GM12892 (cell line): ENCODE measurements at regions not wholly inside any gene's neighbourhood (a gene's known extent, or its start where the extent isn't known, plus 50 kb on each side); places are given as distances from the start of the nearest gene placed in this dataset.
"Not testable (repeated sequence)": the region's sequence is repeated elsewhere in the genome, so short reads cannot be mapped to it uniquely, and the experiment has no call there.

Experiments used
- DNase-seq: peaks from one replicate; pipeline ENCODE4 v3.0.0; 2011; ENCODE audit not compliant: insufficient read length
- FAIRE-seq: peaks from 2 replicates; lab custom pipeline; 2011; peaks lifted over from hg19 to GRCh38; lab: Jason Lieb, UNC
- POLR2A ChIP-seq: IDR thresholded peaks from 2 replicates; pipeline ENCODE4 v1.6.1; 2011; ENCODE audit warnings: low read depth, low read length, control low read depth
- POLR2AphosphoS5 ChIP-seq: IDR thresholded peaks from 2 replicates; pipeline ENCODE4 v1.6.1; 2011; ENCODE audit warnings: low read depth, low read length, control low read depth
- TAF1 ChIP-seq: IDR thresholded peaks from 2 replicates; pipeline ENCODE4 v1.6.1; 2011; ENCODE audit warnings: low read depth, mild to moderate bottlenecking, control low read depth, low read length, borderline replicate concordance

DNA sequence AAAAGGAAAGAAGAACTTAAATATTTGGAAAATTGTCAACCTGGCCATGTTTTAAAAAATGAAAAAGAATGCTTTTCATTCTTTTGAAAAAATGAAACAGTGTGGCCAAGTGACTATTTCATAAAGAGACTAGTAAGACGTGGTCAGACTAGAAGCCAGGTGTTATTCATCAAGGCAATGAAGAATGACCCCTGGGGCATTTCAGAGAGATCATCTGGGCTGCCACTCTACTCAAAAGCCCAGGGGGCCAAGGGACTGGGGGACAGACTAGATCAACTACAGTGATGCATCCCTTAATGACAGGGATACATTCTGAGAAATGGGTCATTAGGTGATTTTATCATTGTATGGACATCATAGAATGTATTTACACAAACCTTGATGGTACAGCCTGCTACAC is 199.4 kb downstream of the STK31 start:
- FAIRE-seq (no peak), DNase-seq (no peak)
- no peak for TF ChIP-seq POLR2AphosphoS5

DNA sequence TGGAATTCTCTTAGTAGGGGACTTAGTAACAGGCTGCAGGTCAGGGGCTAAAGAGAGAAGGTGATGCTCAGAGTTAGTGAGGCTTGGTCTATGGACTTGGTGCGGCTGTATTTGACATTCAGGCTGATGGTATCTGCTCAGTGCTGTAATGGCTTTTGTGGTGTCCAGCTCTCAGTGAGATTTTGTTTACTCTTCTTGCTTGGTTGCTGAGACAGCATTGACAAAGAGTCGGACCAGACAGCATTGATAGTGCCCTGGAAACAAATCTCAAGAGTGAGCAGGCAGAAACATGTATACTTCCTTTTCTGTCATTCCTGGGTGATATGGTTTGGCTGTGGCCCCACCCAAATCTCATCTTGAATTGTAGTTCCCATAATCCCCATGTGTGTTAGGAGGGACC is 202.0 kb downstream of the STK31 start:
- DNase-seq (no peak), FAIRE-seq (no peak)
- TF ChIP-seq POLR2AphosphoS5 (no peak), TAF1 (no peak), POLR2A (no peak)

DNA sequence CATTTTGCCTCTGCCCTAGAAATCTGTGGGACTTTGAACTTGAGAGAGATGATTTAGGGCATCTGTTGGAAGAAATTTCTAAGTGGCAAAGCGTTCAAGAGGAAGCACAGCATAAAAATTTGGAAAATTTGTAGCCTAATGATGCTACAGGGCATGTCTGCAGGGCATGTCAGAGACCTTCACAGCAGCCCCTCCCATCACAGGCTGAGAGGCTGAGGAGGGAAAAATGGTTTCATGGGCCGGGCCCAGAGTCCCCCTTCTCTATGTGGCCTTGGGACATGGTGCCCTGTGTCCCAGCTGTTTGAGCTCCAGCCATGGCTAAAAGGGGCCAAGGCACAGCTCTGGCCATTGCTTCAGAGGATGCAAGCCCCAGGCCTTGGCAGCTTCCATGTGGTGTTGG is 203.0 kb downstream of the STK31 start:
- no peak for FAIRE-seq
- no peak for TF ChIP-seq TAF1
- no peak for TF ChIP-seq POLR2A
- TF ChIP-seq POLR2AphosphoS5 = no peak
- no peak for DNase-seq

DNA sequence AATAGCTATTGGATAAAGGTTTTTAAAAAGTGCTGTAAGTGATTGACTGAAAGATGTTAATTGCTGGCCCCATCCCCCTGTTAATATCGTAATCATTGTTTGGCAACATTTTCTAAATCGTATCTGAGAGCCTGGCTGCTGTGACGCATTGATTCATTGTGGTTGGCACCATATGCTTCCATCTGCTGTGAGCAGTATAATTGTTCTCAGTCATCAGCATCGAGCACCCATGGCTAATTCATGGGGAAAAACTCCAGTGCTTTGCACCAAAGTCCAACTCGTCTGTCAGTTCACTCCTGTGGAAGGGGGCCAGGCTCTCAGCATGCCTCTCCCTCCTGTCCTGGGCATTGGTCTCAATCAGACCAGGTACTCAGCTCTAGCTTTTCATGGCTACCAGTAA is 205.2 kb downstream of the STK31 start:
- DNase-seq (no peak), FAIRE-seq (no peak)
- TF ChIP-seq POLR2AphosphoS5 (no peak), TAF1 (no peak)

DNA sequence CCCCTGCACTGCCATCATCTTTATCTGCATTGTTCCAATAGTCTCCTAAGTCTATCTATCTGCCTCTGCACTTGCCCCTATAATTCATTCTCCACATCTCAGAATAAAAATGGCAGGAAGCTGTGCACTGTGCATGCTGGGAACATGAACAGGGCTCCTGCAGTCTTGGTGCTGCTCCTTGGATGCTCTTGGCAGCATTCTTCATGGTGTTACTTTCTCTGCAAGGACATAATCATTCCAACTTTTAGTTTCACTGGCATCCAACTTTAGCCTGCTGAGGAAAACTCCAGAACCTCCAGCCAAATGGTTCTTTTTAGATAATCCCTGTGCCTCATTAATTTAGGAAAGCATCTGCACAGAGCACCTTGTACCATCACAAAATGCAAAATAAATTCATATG is 208.3 kb downstream of the STK31 start:
- DNase-seq = no peak
- FAIRE-seq = no peak
- TF ChIP-seq POLR2AphosphoS5 (no peak), TAF1 (no peak), POLR2A (no peak)

DNA sequence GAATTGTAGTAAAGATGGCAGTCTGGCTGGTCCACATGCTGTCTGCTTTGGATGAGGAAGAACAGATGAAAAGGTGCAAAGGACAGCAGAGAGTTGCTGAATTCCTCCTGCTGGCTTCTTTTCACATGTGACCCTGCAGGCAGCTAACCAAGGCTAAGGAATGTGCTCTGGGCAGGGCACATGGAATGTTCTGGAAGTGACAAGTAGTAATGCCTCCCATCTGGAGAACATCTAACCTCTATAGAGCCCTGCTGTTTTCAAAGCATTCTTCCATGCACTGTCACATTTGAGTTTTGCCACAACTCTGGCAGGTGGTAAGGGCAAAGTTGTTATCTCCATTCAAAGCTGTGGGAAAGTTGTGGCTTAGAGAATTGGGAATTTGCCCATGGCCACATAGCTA is 208.8 kb downstream of the STK31 start:
- TF ChIP-seq POLR2A (no peak), POLR2AphosphoS5 (no peak), TAF1 (no peak)
- DNase-seq = no peak
- no peak for FAIRE-seq

DNA sequence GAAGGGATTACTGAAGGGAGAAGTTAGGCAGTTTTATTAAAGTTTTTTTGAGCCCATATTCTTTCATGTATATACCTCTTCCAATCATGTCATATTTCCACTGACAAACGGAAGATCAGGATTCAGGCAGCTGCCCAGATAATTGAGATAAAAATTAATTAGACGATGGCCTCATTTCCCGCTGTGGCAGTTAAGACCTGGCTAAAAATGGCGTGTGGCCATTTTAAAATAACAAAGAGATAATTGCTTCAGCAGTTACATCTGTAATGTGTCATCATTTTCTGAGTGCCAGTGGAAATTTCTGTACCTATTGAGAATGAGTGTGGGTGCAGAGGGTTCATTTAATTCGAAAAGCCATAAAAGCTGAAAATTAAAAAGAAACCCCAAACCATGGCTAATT is 215.1 kb downstream of the STK31 start:
- FAIRE-seq (no peak), DNase-seq (no peak)
- no peak for TF ChIP-seq POLR2AphosphoS5
- TF ChIP-seq TAF1 = no peak
- no peak for TF ChIP-seq POLR2A

DNA sequence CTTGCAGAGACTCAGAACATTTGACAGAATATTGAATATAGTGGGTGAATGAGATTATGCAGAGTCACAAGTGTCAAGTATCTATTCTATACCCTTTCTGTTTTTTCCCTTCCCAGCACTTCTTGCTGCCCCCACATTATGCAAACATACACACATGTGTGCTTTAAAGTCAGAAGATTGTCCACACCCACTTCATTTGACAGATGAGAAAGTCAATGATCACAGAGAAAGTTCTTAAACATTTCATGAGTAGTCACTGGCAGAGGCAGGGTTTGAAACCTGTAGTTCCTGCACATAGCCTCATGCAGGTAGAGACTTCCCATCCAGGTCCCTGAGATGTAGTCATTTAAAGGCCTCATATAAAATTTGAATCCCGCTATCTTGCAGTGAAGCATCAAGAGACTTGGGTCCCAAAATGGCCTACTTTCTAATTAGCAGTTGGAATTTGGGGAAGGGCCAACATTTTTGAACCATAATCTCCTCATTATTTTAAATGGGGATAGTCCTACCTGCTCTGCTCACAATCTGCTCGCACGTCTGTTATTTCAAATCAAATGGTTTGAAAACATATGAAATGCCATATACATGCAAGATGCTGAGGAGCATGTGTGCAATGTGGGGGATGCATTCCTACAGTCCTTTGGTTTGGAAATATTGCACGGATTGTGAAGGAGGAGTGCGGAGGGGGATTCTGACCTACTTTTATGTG is 217.8 kb downstream of the STK31 start:
- TF ChIP-seq TAF1 (no peak), POLR2AphosphoS5 (no peak), POLR2A (no peak)
- FAIRE-seq = no peak

DNA sequence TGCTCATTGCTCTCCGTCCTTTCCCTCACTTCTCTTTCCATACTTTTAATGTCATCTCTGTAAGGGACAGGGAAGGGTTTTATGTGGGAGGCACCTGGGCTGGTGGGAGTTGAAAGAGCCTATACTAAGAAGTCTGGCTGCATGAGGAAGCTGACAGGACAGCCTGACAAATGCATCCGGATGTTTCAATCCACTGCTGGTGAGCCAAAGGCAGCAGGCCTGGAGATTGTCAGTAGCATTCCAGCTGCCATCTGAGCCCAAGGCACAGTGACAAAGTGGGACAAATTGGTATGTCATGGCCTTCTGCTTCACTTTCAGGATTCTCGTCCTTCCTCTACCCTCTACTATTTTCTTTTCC is 218.4 kb downstream of the STK31 start:
- DNase-seq (no peak), FAIRE-seq (no peak)
- no peak for TF ChIP-seq POLR2A
- no peak for TF ChIP-seq POLR2AphosphoS5
- no peak for TF ChIP-seq TAF1

More for the DNA sequence above, 217.8 kb downstream of the STK31 start:
- no peak for DNase-seq

DNA sequence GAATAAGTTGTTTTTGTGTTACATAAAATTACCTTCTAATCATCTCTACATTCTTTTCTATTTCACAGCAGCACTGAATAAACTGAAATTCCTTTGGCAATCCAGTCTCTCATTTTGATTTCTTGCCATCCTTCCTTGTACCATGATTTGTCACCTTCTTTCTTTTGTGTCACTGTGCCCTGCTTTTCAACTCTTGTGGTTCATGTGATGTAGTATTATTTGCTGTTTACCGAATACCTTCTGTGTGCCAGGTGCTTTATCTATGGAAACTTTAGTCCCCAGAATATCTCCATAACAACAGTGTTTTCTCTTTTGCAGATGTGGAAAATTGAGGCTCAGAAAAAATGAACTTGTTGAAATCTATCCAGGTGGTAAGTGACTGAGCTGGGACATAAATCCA is 220.3 kb downstream of the STK31 start:
- no peak for TF ChIP-seq POLR2A
- DNase-seq (no peak), FAIRE-seq (no peak)

DNA sequence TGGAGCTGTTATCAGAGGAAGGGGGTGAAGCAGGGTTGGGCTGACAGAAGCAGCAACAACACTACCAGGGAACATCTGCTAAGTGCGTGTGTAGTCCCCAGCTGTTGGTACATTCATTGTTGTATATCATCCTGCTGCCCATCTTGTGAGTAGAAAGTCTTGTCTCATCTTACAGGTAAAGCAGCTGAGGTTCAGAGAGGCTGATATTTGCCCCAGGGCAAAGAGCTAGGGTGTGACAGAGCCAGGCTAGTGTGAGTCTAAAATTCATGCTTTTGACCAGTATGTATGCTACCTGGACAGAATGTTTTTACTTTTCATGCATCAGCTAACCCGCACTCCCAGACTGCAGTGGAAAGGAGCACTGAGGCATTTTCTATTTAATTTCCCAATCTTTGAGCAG is 221.6 kb downstream of the STK31 start:
- DNase-seq (no peak), FAIRE-seq (no peak)
- TF ChIP-seq POLR2AphosphoS5 (no peak), TAF1 (no peak), POLR2A (no peak)

DNA sequence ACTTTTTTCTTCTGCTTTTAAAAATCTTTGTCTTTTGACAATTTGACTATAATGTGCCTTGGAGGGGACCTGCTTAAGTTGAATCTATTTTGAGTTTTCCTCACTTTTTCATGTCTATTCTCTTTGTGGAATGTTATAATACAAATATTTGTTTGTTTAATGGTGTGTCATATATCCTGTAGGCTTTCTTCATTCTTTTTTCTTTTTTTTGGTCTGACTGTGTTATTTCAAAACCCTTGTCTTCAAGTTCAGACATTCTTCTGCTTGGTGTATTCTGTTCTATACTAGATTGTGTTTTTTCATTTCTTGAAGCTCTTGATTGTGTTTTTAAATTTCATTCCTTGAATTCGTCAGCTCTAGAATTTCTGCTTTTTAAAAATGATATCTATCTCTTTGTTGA is 228.2 kb downstream of the STK31 start:
- FAIRE-seq = no peak

DNA sequence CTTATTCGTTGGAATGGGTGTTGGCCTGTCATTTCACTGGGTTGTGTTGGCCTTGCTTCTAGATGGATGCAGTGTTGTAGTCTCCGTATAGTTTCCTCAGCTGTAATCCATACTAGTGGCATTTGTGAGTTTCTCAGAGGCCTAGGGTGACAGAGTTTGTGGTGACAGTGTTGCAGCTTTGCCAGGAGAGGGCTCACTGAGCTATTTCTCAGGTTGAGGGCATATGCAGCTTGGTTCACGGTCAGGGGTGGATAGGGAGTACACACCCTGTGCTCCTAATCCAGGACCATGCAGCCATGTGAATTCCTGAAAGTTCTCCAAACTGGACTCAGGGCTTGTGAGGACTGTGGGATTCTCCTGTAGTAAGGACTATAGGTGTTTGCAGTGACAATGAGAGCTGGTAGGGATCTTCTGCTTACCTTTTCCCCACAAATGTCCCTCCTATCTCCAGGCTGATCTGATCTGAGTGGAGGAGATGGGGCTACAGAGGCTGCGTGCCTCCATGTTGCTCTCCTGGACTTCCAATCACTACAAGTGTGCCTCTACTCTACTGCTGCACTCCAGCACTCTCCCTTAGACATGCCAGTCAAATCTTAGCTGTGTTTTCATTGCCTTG is 229.0 kb downstream of the STK31 start:
- FAIRE-seq (peak; percentile 91), DNase-seq (peak; percentile 7)
- TF ChIP-seq TAF1 = no peak

More for the DNA sequence above, 228.2 kb downstream of the STK31 start:
- DNase-seq = no peak
- TF ChIP-seq POLR2A (no peak), TAF1 (no peak), POLR2AphosphoS5 (no peak)

DNA sequence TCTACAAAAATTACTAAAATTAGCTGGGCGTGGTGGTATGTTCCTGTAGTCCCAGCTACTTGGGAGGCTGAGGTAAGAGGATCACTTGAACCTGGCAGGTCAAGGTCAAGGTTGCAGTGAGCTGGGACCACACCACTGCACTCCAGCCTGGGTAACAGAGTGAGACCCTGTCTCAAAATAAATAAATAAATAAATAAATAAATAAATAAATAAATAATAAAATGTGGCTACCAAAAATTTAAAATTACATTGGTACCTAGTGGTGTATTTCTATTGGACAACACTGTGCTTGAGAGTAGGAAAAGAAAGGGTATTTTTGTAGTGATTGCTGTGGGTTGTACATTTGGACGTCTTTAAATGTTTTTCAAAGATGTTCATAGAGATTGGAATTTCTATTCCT is 229.7 kb downstream of the STK31 start:
- FAIRE-seq, DNase-seq: not testable (repeated sequence)
